GM19238 (cell line): ENCODE measurements at regions not wholly inside any gene's neighbourhood (a gene's known extent, or its start where the extent isn't known, plus 50 kb on each side); places are given as distances from the start of the nearest gene placed in this dataset.

ENCODE experiments used
- DNase-seq: peaks from one replicate; pipeline ENCODE4 v3.0.0; 2011; ENCODE audit warnings: low spot score; ENCODE audit not compliant: insufficient read length

DNA sequence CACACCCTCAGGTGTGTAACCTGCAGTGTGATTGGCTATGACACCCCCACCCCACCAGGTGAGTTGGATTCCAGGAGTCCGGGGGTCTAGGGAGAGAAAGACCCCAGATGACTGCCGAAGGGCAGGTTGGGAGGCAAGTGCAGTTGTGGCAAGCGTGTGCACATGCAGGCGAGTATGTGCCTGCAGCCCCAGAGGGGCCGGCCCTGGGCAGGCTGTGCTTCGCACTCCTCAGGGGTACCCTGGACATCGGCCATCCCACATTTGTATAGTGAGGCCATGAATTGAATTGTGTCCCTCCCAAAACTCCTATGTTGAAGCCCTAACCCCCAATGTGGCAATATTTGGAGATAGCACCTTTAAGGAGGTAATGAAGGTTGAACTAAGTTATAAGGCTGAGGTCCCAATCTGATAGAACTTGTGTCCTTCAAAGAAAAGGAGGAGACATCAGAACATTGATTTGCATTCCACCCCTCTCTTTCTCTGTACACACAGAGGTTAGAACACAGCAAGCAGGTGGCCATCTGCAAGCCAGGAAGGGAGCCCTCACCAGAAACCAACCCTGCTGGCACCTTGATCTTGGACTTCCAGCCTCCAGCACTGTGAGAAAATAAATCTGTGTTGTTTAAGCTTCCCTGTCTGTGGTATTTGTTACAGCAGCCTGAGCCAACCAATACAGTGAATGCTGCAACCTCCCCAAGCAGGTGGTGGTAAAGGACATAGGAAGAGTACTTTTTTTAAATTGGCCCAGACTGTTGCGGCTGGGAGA lies 241.8 kb downstream of the TFCP2L1 start:
- no peak for DNase-seq

DNA sequence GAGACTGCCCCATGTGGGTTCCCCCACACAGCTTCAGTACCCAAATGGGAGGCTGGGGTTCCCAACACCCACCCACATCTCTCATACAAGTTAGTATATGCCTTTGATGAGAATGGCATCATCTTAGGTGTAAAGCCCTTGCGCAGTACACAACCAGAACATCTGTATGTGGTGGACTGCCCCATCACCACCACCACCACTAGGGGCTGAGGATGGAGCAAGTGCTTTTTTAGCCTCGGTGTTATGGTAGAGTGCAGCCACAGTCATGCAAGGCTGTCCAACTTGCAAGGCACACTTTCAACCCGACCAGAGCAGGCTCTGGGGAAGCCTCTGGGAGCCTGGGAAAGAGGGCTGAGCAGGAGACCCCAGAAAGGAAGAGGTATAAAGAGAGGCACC lies 241.2 kb downstream of the TFCP2L1 start:
- DNase-seq, result no peak

DNA sequence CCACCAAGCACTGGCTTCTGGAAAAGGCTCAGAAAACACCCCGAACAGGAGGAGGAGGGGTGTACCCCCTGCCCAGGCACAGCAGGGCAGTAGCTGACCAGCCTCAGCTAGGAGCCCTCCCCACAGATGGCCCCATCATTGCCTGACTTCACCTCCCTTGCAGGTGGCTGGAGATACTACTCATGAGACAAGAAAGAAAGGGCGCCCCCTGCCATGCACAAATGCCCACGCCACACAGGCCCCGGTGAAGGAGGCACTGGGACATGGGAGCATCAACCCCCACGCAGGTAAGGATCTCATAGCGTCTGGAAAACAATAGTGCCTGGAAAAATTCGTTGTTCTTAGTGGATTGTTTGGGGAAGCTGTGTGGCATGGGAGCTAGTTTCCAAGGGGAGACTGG lies 240.6 kb downstream of the TFCP2L1 start:
- no peak for DNase-seq

DNA sequence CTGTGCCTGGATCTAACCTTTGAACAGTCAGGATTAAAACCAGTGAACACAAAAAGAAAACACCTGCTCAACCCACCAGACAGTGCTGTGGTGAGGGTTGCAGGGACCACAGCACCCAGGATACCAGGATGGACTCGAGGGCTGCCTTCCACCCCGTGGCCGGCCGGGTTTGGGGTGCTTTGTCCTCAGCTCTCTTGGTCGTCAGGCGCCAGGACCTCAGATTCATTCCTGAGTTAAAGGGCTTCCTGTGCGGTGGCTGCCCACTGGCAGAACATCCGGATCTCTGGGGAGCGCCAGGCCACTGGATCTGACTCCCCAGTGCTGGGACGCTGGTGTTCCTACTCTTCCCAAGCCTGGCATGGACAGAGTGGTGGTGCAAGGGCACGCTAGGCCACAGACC lies 239.8 kb downstream of the TFCP2L1 start:
- DNase-seq, result no peak

DNA sequence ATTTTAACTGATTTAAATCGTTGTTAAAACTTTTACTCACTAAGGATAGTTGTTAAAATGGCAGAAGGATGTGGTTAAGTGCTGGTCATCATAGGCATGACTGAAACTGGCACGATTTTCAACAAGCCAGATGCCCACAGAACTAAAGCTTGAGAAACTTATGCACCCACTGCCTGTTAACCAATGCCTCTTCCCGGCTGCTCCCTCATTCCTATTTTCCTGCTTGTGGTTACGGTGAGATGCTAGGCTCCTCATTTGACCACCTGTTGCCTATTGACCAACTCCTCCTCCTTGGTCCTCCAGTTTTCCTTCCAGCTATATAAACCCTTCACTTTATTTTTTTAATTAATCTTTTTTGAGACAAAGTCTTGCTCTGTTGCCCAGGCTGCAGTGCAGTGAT lies 238.7 kb downstream of the TFCP2L1 start:
- no peak for DNase-seq

DNA sequence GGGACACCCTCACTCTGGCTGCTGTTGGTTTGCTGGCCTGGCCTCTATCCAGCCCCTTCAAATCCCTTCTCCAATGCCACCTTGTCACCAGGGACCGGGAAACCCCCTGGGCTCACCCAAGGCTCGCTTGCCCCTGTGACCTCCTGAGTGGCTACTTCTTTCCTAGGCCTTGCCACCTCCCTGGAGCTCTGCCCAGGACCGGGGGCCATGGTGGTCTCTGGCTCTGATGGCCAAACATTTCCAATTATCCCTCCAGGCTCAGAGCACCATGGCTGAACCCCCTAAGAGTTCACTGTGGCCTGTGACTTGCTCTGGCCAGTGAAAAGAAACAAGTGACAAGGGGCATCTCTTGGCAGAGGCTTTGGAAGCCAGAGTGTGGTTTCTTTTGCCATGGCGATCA lies 237.6 kb downstream of the TFCP2L1 start:
- no peak for DNase-seq

DNA sequence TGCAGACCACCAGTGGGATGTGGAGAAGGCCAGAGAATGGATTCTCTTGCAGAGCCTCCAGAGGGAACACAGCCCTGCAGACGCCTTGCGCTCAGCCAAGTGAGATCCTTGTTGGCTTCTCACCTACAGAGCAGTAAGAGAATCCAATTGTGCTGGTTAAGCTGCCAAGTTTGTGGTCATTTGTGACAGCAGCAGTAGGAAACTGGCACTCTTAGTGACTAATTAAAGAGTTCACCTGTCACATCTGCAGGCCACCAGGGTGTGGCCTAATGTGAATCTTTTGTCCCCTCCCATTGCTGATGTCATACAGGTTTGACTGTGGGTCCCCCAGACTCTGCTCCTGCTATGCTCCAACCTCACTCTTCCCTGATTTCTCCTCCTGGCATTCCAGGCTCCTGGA lies 235.9 kb downstream of the TFCP2L1 start:
- DNase-seq, result no peak

DNA sequence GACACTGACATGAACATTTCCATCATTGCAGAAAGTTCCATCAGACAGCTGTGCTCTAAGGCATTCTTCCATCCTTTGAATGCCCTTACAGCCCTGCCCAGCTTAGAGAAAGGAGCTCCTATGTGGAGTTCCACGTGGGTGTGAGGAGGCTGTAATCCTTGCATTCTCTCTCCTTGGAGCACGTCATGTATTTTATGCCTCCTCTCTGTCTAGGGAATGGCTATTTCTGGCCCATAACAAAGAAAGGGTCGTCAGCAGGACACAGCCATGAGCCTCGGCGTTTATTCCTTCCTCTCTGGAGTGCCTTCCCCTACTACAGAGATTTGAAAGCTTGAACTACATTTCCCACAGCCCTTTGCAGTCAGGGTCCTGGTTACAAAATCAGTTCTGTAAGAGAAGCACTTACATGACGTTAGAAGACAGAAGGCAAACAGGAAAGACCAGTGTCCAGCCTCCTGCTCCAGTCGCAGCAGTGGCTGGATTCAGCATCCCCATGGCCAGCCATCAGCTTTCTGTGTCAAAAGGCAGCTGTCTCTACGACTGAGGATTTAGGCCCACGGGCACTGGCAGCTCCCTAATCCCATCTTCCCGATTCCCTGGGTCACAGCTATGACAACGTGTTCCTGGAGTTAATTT lies 234.9 kb downstream of the TFCP2L1 start:
- DNase-seq, result no peak

DNA sequence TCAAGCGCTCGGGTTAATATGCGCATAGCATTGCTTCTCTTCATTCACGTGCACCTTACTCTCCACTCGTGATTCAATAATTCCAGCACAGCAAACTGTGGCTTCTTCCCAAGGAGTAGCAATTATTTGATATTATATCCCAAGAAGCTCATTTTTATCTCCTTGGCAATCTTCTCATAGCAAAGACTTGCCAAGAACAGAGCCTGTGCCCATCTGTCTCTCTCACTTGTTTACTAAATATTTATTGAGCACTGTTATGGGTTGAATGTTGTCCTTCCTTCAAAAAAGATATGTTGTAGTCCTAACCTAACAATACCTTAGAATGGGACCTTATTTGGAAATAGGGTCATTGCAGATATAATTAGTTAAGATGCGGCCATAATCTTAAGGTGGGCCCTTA lies 233.7 kb downstream of the TFCP2L1 start:
- DNase-seq, result no peak

DNA sequence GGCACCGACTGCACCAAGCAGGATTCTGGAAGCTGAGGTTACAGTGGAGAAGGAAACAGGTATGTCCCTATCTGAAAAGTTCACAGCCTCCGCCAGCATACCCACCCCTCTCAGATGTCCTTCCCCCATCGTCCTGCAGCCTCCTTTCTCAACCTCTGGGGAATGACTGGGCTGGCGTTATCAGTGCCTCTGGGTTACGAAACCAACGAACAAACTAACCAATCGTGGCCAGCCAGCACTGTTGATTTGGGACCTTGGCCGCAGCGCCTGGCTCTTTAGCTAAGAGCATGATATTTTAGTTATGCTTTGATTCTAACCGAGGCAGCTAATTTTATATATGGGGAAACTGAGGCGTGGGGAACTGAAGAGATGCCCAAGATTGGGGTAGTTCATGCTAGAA lies 233.0 kb downstream of the TFCP2L1 start:
- DNase-seq, result no peak

DNA sequence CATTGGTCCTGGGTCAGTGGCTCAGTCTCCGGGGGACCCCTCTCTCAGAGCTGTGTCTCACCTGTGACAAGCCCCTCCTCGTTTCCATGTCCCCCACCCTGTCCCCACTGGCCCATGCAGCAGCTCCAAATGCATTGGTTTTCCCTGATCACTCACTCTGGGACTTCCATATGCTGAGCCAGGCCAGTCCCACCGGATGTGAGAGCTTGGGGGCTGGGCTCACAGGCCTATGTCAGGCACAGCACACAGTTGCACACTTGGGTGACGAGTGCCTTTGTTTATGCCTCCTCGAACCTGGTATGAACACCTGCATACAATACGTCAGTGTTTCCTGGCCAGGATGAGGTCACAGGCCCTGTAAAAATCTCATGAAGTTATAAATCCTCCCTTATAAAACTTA lies 232.5 kb downstream of the TFCP2L1 start:
- DNase-seq, result no peak

DNA sequence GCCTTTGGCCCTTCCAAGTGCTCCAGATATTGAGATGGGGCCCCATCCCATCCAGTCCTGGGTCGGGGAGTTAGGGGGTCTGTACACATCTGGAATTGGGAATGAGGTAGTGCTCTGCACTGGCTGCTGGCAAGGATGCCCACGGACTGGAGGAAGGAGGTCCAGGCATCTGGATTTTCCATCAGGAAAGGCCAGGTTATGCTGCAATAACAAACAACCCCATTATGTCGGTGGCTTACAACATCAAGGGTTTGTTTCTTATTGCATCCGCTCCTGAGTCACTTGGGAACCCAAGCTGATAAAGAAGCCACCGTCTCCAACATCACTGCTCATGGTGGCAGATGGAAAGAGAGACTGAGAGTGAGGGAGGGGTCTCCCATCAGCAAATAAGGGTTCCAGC lies 229.9 kb downstream of the TFCP2L1 start:
- no peak for DNase-seq

DNA sequence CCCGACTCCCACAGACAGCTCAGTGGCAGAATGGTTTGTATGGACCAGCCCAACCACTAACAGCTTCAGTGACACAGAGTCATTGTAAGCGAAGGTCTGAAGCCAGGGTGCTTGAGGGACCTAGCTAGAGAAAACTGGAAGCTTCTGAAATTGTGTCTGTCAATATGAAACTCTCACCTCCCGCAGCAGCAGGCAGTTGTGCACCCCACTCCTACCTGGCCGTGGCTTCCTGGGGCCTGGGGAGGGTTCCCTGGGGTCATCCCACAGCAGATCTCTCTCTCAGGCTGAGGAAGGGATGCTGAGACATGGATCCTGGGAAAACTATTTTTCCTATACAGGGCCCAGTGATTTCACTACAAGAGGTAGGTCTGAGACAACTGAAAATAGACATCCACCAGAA lies 229.5 kb downstream of the TFCP2L1 start:
- no peak for DNase-seq

DNA sequence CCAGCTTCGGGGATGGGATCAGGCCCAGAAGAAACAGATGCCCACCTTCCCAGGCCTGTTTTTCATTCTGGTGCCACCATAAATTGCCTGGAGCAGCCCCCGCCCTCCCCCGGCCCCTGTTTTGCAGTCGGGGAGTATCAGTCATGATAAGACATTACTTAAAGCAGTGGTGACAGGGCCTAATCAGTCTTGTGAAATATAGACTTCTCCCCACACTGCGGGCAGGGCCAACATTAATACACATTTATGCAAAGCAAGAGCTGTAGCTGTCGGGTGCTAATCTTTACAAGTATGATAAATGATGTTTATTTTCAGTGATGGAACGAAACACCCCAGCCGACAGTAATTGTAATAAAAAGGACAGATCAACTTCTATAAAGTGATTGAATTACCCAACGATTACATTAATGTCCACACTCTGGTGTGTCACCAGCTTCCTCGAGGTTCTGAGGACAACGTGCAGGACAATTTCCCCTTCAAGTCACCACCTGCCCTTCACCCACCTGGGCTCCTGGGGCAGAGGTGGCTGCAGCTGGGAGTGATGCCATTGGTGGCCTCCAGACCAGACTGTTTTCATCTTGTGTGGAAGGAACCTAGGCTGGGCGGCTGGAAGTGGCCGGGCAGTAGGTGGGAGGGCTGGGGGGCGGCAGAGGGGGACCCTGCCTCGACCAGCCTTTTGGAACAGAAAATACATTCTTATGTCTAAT lies 226.0 kb downstream of the TFCP2L1 start:
- no peak for DNase-seq

DNA sequence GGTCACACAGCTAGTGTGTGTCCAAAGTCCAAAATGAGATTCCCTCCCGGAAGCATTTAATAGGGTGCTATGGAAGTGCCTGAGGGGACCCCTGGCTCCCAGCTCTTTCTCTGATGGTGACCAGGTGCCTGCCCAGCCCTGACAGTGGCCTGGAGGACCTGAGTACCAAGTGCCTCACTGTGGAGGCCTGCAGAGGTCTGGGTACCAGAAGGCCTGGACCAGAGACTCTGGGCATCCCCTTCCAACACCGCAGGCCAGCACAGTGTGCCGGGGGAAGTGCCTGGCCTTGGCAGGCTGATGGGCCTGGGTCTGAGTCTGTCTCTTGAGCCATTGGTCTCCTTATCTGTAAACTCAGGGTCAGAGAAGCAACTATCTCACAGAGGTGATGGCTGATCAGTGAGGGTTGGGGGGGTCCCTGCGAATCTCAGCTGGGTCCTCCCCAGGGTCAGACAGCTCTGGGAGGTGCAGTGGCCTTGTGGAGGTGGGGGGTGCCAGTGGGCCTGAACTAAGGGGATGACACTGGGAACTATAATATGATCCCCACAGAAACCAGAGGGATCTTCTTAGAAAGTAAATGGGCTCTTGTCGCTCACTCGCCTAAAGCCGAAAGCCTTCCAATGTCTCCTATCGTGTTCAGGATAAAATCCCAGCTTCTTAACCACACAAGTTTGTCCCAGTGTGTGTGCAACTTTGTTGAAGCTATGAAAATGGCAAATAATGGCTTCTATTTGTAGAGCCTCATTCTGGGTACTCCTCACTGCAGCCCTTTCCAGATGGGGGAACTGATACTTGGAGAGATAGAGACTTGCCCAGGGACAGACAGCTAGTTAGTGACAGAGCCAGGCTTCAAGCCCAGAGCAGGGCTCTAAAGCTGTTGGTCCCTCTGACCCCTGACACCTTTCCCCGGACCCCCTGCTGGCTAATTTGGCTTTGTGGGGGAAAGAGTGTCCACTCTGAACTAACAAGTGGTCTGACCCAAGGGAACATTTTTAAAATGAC lies 225.1 kb downstream of the TFCP2L1 start:
- DNase-seq, result no peak

DNA sequence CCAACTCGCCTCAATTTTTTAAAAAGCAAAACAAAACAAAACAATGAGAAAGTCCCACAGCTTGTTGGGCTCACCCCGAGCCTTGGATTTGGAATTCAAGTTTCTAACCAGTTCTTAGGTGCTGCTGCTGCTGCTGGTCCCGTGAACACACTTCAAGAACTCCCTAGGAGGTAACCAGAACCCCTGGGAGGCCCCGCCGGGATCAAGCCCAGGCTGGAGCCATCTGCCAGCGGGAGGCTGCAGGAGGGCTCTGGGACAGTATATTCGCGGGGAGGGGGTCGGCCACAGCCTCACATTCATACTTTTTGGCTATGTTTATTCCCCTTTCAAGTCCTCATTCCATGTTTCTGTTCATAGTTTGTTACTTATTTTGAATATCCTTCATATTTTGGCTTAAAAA lies 223.4 kb downstream of the TFCP2L1 start:
- DNase-seq, result no peak

DNA sequence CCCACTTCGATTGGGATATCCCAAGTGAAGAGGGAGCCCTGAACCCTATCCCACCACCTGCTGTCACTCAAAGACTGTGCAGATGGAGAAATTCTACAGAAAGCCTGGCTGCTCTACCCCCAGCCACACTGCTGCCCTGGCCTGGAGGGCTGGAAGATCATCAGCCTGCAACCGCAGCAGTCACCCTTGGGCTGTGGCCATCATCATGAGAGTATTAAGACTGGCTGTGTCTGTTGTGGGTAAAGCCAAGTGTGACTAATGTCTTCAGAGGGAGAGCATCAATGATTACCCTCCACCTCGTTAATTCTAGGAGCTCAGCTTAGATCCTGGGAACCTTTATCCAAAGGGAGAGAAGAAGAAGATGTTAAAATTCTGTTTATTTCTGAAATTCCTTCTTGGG lies 221.5 kb downstream of the TFCP2L1 start:
- DNase-seq, result no peak

DNA sequence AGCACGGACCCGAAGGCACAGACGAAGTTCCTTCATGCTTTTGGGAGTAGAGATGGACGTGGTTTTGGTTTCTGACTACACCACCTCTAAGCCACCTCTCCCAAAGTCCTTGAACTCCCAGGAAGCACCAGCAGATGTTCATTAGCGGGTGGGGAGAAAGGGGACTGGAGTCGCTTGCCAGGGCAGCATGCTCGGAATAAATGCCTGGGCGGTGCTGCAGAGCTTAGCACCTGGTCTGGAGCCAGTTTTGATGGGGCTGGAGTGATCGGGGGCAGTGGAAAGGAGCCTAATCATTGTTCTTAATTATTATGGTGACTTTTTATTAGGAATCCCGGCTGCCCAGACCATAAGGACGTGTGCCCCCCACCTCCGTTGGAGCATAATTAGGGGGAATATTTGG lies 220.8 kb downstream of the TFCP2L1 start:
- no peak for DNase-seq

DNA sequence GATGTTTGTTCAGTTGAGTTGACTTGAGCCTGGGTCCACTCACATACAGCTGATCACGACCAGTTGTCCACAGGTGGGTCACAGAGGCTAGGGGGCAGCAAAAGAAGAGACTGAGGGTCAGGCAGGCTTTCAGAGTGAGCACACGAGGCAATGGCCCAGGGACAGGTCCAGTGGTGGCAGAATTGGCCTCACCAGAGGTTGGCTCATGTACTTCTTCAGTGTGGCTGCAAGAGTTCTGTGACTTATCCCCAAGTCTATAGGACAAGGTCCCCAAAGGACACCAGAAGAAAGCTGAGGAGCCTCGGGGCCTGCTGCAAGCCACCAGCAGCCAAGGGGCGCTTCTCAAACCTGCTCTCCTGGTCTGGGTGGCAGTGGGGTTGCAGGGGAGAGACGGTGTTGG lies 219.8 kb downstream of the TFCP2L1 start:
- DNase-seq, result no peak

DNA sequence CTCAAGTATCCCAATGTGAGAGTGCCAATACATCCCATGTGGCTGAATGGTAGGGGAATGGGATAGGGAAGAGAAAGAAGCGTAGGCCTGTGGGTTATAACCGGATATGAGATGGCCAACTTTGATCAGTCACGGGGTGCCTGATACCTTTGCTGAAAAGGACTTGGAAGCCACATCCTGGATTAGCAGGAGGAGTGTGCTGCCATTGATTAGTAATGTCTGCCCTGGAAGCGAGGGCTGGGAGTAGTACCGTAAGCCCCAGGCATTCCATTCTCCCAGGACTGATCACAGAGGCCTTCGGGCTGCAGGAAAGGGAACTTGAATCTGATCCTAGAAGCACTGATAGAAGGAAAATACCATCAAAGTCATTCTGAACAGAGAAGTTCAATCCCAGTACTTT lies 218.5 kb downstream of the TFCP2L1 start:
- DNase-seq, result no peak

DNA sequence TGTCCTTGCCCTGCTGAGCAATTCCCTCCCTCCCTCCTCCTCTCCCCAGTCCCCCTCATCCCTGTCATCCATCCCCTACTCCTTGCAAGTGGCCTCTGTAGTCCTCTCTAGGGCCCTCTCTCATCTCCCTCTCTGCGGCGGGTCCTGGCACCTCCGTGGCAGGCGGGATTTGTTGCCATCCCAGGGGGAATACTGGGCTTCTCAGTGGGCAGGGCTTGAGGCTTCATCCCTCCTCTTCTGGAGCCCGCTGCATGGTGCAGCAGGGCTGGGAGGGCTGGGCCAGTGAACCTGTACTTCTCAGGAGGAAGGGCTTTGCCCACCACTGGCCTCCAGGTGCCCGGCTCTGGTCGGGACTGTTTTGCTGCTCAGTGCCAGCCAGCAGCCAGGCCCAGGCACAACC lies 216.2 kb downstream of the TFCP2L1 start:
- DNase-seq, result no peak
